PFSK-1 (cell line): ENCODE measurements at regions not wholly inside any gene's neighbourhood (a gene's known extent, or its start where the extent isn't known, plus 50 kb on each side); places are given as distances from the start of the nearest gene placed in this dataset.

ENCODE experiments used
- FOXP2 ChIP-seq: optimal IDR thresholded peaks from 2 replicates; pipeline ENCODE3; 2011; ENCODE audit warnings: borderline replicate concordance, control low read depth, inconsistent platforms; ENCODE audit not compliant: insufficient read depth; ENCODE audit errors: extremely low read length, extremely low read depth
- POLR2AphosphoS5 ChIP-seq: IDR thresholded peaks from 2 replicates; pipeline ENCODE4 v1.6.1; 2012; ENCODE audit warnings: low read depth, mild to moderate bottlenecking, control low read depth, low read length, moderate library complexity
- SIN3A ChIP-seq: IDR thresholded peaks from 2 replicates; pipeline ENCODE4 v1.6.1; 2012; ENCODE audit warnings: mild to moderate bottlenecking, low read length, moderate library complexity, borderline replicate concordance; ENCODE audit not compliant: insufficient read depth
- TF ChIP-seq, protein P1 (sequence below), 2 experiments: IDR thresholded peaks; 2 replicates each; pipeline versions ENCODE4 v1.6.1 to v1.8.0; 2011 to 2012; ENCODE audit warnings: low read depth in 2 of 2, low read length in 2 of 2, control low read depth in 1 of 2, inconsistent platforms in 1 of 2, mild to moderate bottlenecking in 1 of 2, moderate library complexity in 1 of 2; ENCODE audit not compliant: insufficient read depth in 1 of 2

DNA sequence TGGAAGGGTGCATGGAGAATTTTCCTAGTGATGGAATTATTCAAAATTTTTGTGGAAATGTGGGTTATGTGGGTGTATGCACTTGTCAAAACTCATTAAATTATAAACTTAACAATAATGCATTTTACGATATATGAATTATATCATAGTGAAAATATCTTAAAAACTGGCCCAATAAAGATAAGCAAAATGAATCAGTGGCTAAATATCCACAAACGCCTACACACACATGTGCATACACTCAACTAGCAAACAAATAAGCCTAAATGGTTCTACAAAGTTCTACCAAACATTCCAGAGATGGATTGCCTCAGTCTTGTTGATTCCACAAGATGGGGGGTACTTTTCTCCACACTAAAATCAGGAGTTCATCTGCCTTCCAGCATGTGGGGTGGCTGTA, 349.5 kb downstream of the TSHZ3 start:
- TF ChIP-seq POLR2AphosphoS5: no peak
- no peak for TF ChIP-seq SIN3A
- TF ChIP-seq, protein P1, sequence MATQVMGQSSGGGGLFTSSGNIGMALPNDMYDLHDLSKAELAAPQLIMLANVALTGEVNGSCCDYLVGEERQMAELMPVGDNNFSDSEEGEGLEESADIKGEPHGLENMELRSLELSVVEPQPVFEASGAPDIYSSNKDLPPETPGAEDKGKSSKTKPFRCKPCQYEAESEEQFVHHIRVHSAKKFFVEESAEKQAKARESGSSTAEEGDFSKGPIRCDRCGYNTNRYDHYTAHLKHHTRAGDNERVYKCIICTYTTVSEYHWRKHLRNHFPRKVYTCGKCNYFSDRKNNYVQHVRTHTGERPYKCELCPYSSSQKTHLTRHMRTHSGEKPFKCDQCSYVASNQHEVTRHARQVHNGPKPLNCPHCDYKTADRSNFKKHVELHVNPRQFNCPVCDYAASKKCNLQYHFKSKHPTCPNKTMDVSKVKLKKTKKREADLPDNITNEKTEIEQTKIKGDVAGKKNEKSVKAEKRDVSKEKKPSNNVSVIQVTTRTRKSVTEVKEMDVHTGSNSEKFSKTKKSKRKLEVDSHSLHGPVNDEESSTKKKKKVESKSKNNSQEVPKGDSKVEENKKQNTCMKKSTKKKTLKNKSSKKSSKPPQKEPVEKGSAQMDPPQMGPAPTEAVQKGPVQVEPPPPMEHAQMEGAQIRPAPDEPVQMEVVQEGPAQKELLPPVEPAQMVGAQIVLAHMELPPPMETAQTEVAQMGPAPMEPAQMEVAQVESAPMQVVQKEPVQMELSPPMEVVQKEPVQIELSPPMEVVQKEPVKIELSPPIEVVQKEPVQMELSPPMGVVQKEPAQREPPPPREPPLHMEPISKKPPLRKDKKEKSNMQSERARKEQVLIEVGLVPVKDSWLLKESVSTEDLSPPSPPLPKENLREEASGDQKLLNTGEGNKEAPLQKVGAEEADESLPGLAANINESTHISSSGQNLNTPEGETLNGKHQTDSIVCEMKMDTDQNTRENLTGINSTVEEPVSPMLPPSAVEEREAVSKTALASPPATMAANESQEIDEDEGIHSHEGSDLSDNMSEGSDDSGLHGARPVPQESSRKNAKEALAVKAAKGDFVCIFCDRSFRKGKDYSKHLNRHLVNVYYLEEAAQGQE (IDR thresholded peaks at IDR 0.05; ENCODE audit: insufficient read depth in 1 of 2, low read depth in 2 of 2, low read length in 2 of 2): no peak
- TF ChIP-seq FOXP2: no peak
